ENCODE measurements at regions not wholly inside any gene's neighbourhood (a gene's known extent, or its start where the extent isn't known, plus 50 kb on each side); places are given as distances from the start of the nearest gene placed in this dataset.

DNA sequence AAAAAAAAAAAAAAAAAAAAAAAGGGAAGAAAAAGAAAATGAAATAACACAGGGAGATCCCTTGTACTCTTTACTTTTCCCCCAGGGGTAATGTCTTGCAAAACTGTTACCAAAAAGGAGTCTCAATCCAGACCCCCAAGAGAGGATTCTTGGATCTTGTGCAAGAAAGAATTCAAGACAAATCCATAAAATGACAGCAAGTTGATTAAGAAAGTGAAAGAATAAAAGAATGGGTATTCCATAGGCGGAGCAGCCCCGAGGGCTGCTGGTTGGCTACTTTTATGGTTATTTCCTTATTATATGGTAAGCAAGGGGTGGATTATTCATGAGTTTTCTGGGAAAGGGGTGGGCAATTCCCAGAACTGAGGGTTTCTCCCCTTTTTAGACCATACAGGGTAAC, 604.3 kb upstream of the AMELY start:
- no peak overlapping the region for H3K18ac ChIP-seq (ENCODE audit: low read depth in 1 of 2, low read length in 2 of 2)
- no peak overlapping the region for H2BK5ac ChIP-seq (ENCODE audit: low read depth, low read length, poor library complexity, severe bottlenecking)
- H3K36me3 ChIP-seq (ENCODE audit: control insufficient read depth in 1 of 2, insufficient read depth in 2 of 2, low read depth in 1 of 2, low read length in 2 of 2), result no peaks in the 10 kb centered on the region
- H3K23ac ChIP-seq (ENCODE audit: low read length in 2 of 2), result no peak overlapping the region
- no peak overlapping the region for H3K4me2 ChIP-seq (ENCODE audit: low read length, poor library complexity, severe bottlenecking)
- H2BK12ac ChIP-seq (ENCODE audit: low read length in 2 of 2), result no peak overlapping the region
- no peak overlapping the region for H2AFZ ChIP-seq (ENCODE audit: low read depth, low read length)
- H2BK120ac ChIP-seq (ENCODE audit: low read depth, low read length), result no peak overlapping the region
- H3K27ac ChIP-seq (ENCODE audit: low read length, poor library complexity, severe bottlenecking), result no peak overlapping the region
- H3K79me1 ChIP-seq (replicated peaks; ENCODE audit: low read length, poor library complexity, severe bottlenecking), result no peaks in the 10 kb centered on the region
- no peak overlapping the region for H4K8ac ChIP-seq (ENCODE audit: low read length)
- H2AK5ac ChIP-seq (ENCODE audit: low read length, severe bottlenecking), result no peak overlapping the region
- 70% methylated on average over 2 of the region's 2 CpGs for WGBS
- no peaks in the 10 kb centered on the region for H3K27me3 ChIP-seq (ENCODE audit: control insufficient read depth in 1 of 2, insufficient read depth in 1 of 2, low read length in 2 of 2)
- no peak overlapping the region for H4K91ac ChIP-seq (ENCODE audit: low read length)
- no peak overlapping the region for H3K4me3 ChIP-seq (ENCODE audit: insufficient read depth in 1 of 2, low read depth in 1 of 2, low read length in 2 of 2)
- H3K4ac ChIP-seq (ENCODE audit: low read depth in 1 of 2, low read length in 2 of 2), result no peak overlapping the region
- H3K14ac ChIP-seq (ENCODE audit: low read length in 2 of 2), result no peak overlapping the region
- H3K9ac ChIP-seq (ENCODE audit: low read length), result no peak overlapping the region
- H3K9me3 ChIP-seq (ENCODE audit: control insufficient read depth, low read length), result no peaks in the 10 kb centered on the region
- no peaks in the 10 kb centered on the region for H3K4me1 ChIP-seq (ENCODE audit: control insufficient read depth, insufficient read depth, low read depth, low read length)
- no peak for DNase-seq
- no peak overlapping the region for H2BK15ac ChIP-seq (ENCODE audit: low read depth, poor library complexity, severe bottlenecking)

- no peaks in the 10 kb centered on the region for H3K79me1 ChIP-seq (replicated peaks; ENCODE audit: low read length, poor library complexity, severe bottlenecking)
- no peak overlapping the region for H4K91ac ChIP-seq (ENCODE audit: low read length)
- H2BK120ac ChIP-seq (ENCODE audit: low read depth, low read length), result no peak overlapping the region
- H3K9ac ChIP-seq (ENCODE audit: low read length), result no peak overlapping the region
- H2AFZ ChIP-seq (ENCODE audit: low read depth, low read length), result no peak overlapping the region
- H3K4me2 ChIP-seq (ENCODE audit: low read length, poor library complexity, severe bottlenecking), result no peak overlapping the region
- H3K23ac ChIP-seq (ENCODE audit: low read length in 2 of 2), result no peak overlapping the region
- no peak overlapping the region for H2BK12ac ChIP-seq (ENCODE audit: low read length in 2 of 2)
- H3K18ac ChIP-seq (ENCODE audit: low read depth in 1 of 2, low read length in 2 of 2), result peak overlapping the region in 1 of 2 experiments; percentile 8
- no peak overlapping the region for H3K27ac ChIP-seq (ENCODE audit: low read length, poor library complexity, severe bottlenecking)
- H2AK5ac ChIP-seq (ENCODE audit: low read length, severe bottlenecking), result no peak overlapping the region
- H3K9me3 ChIP-seq (ENCODE audit: control insufficient read depth, low read length), result no peaks in the 10 kb centered on the region
- no peak overlapping the region for H2BK5ac ChIP-seq (ENCODE audit: low read depth, low read length, poor library complexity, severe bottlenecking)
- H4K8ac ChIP-seq (ENCODE audit: low read length), result no peak overlapping the region
- H3K4me3 ChIP-seq (ENCODE audit: insufficient read depth in 1 of 2, low read depth in 1 of 2, low read length in 2 of 2), result no peak overlapping the region
- H2BK15ac ChIP-seq (ENCODE audit: low read depth, poor library complexity, severe bottlenecking), result no peak overlapping the region
- no peak overlapping the region for H3K4ac ChIP-seq (ENCODE audit: low read depth in 1 of 2, low read length in 2 of 2)
- no peaks in the 10 kb centered on the region for H3K36me3 ChIP-seq (ENCODE audit: control insufficient read depth in 1 of 2, insufficient read depth in 2 of 2, low read depth in 1 of 2, low read length in 2 of 2)
- DNase-seq, result no peak
- WGBS, result 78% methylated on average over 5 of the region's 5 CpGs
- no peaks in the 10 kb centered on the region for H3K27me3 ChIP-seq (ENCODE audit: control insufficient read depth in 1 of 2, insufficient read depth in 1 of 2, low read length in 2 of 2)
- H3K4me1 ChIP-seq (ENCODE audit: control insufficient read depth, insufficient read depth, low read depth, low read length), result no peaks in the 10 kb centered on the region
- no peak overlapping the region for H3K14ac ChIP-seq (ENCODE audit: low read length in 2 of 2)
These were observed 591.3 kb upstream of the AMELY start for GRCh38 chrY:7502896-7503295.

DNA sequence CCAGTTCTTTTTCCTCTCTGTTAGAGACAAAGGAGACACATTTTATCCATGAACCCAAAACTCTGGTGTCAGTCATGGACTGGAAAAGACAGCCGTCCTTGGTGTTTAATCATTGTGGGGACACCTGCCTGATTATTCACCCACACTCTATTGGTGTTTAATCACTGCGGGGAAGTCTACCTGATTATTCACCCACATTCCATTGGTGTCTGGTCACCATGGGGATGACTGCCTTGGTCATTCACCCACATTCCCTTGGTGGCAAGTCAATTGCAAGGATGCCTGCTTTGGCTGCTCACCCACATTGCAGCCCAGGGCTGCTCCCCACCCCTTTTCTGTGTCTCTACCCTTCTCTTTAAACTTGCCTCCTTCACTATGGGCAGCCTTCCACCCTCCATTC, 589.7 kb upstream of the AMELY start:
- Histone ChIP-seq H3K9me3 (ENCODE audit: control insufficient read depth, low read length) (no peaks in the 10 kb centered on the region), H2AK5ac (ENCODE audit: low read length, severe bottlenecking) (no peak overlapping the region), H3K36me3 (ENCODE audit: control insufficient read depth in 1 of 2, insufficient read depth in 2 of 2, low read depth in 1 of 2, low read length in 2 of 2) (no peaks in the 10 kb centered on the region), H4K91ac (ENCODE audit: low read length) (no peak overlapping the region), H2BK120ac (ENCODE audit: low read depth, low read length) (no peak overlapping the region), H3K4me2 (ENCODE audit: low read length, poor library complexity, severe bottlenecking) (no peak overlapping the region), H2BK15ac (ENCODE audit: low read depth, poor library complexity, severe bottlenecking) (no peak overlapping the region), H2BK12ac (ENCODE audit: low read length in 2 of 2) (no peak overlapping the region), H3K79me1 (replicated peaks; ENCODE audit: low read length, poor library complexity, severe bottlenecking) (no peaks in the 10 kb centered on the region), H2BK5ac (ENCODE audit: low read depth, low read length, poor library complexity, severe bottlenecking) (no peak overlapping the region), H3K4ac (ENCODE audit: low read depth in 1 of 2, low read length in 2 of 2) (no peak overlapping the region), H3K18ac (ENCODE audit: low read depth in 1 of 2, low read length in 2 of 2) (no peak overlapping the region), H3K27me3 (ENCODE audit: control insufficient read depth in 1 of 2, insufficient read depth in 1 of 2, low read length in 2 of 2) (no peaks in the 10 kb centered on the region), H3K4me3 (ENCODE audit: insufficient read depth in 1 of 2, low read depth in 1 of 2, low read length in 2 of 2) (no peak overlapping the region), H3K27ac (ENCODE audit: low read length, poor library complexity, severe bottlenecking) (no peak overlapping the region), H3K4me1 (ENCODE audit: control insufficient read depth, insufficient read depth, low read depth, low read length) (no peaks in the 10 kb centered on the region), H3K23ac (ENCODE audit: low read length in 2 of 2) (no peak overlapping the region), H4K8ac (ENCODE audit: low read length) (no peak overlapping the region), H3K9ac (ENCODE audit: low read length) (no peak overlapping the region), H3K14ac (ENCODE audit: low read length in 2 of 2) (no peak overlapping the region), H2AFZ (ENCODE audit: low read depth, low read length) (no peak overlapping the region)
- WGBS, result 94% methylated on average over 2 of the region's 2 CpGs
- DNase-seq, result no peak

GRCh38 chrY:7496001-7496400, 584.4 kb upstream of the AMELY start:
- Histone ChIP-seq H4K91ac (ENCODE audit: low read length) (no peak overlapping the region), H2BK120ac (ENCODE audit: low read depth, low read length) (no peak overlapping the region)
- WGBS, result no CpG with 5 or more reads among the region's 1 CpG

More at GRCh38 chrY:7496001-7496400, 584.4 kb upstream of the AMELY start:
- Histone ChIP-seq H3K4me1 (ENCODE audit: control insufficient read depth, insufficient read depth, low read depth, low read length) (no peaks in the 10 kb centered on the region), H3K4me2 (ENCODE audit: low read length, poor library complexity, severe bottlenecking) (no peak overlapping the region), H3K27ac (ENCODE audit: low read length, poor library complexity, severe bottlenecking) (no peak overlapping the region), H2BK15ac (ENCODE audit: low read depth, poor library complexity, severe bottlenecking) (no peak overlapping the region), H3K23ac (ENCODE audit: low read length in 2 of 2) (no peak overlapping the region), H2BK12ac (ENCODE audit: low read length in 2 of 2) (no peak overlapping the region), H3K9ac (ENCODE audit: low read length) (no peak overlapping the region), H3K79me1 (replicated peaks; ENCODE audit: low read length, poor library complexity, severe bottlenecking) (no peaks in the 10 kb centered on the region), H2AK5ac (ENCODE audit: low read length, severe bottlenecking) (no peak overlapping the region), H3K4ac (ENCODE audit: low read depth in 1 of 2, low read length in 2 of 2) (no peak overlapping the region), H3K36me3 (ENCODE audit: control insufficient read depth in 1 of 2, insufficient read depth in 2 of 2, low read depth in 1 of 2, low read length in 2 of 2) (no peaks in the 10 kb centered on the region), H3K18ac (ENCODE audit: low read depth in 1 of 2, low read length in 2 of 2) (no peak overlapping the region), H2AFZ (ENCODE audit: low read depth, low read length) (no peak overlapping the region), H3K27me3 (ENCODE audit: control insufficient read depth in 1 of 2, insufficient read depth in 1 of 2, low read length in 2 of 2) (no peaks in the 10 kb centered on the region), H3K14ac (ENCODE audit: low read length in 2 of 2) (no peak overlapping the region), H3K4me3 (ENCODE audit: insufficient read depth in 1 of 2, low read depth in 1 of 2, low read length in 2 of 2) (no peak overlapping the region), H2BK5ac (ENCODE audit: low read depth, low read length, poor library complexity, severe bottlenecking) (no peak overlapping the region), H4K8ac (ENCODE audit: low read length) (no peak overlapping the region), H3K9me3 (ENCODE audit: control insufficient read depth, low read length) (no peaks in the 10 kb centered on the region)
- DNase-seq, result no peak
